BJ (cell line): ENCODE measurements at regions not wholly inside any gene's neighbourhood (a gene's known extent, or its start where the extent isn't known, plus 50 kb on each side); places are given as distances from the start of the nearest gene placed in this dataset.
A peak's percentile ranks its signal among the peaks of the same experiment; 100 is the strongest.
"Not testable (repeated sequence)": the region's sequence is repeated elsewhere in the genome, so short reads cannot be mapped to it uniquely, and the experiment has no call there.

ENCODE experiments used
- CTCF ChIA-PET: fragments of 350-600 bp; formaldehyde crosslinking; extraction: SDS; loops from one replicate; lab custom pipeline; 2021; ENCODE audit warnings: antibody characterized with exemption, inconsistent platforms; lab: Yijun Ruan, JAX
- POLR2A ChIA-PET: fragments of 300-600 bp; sonication (Branson Sonifier 250); formaldehyde crosslinking; extraction: SDS; loops from one replicate; lab custom pipeline; 2021; ENCODE audit warnings: antibody characterized with exemption; lab: Charles Lee
- DNase-seq: peaks from one replicate; pipeline ENCODE4 v3.0.0-alpha.2; 2011; ENCODE audit warnings: low read depth
- H3K27me3 ChIP-seq: 2 replicates; pipeline ENCODE4 v1.6.0; 2011; ENCODE audit warnings: low read length; ENCODE audit not compliant: control insufficient read depth, insufficient read depth
- H3K36me3 ChIP-seq: 2 replicates; pipeline ENCODE4 v1.5.1; 2011; ENCODE audit warnings: low read length; ENCODE audit not compliant: control insufficient read depth, insufficient read depth
- H3K4me3 ChIP-seq: 2 replicates; pipeline ENCODE4 v1.5.1; 2011; ENCODE audit warnings: low read depth, mild to moderate bottlenecking, control low read depth, low read length
- CTCF ChIP-seq: IDR thresholded peaks from 2 replicates; pipeline ENCODE4 v1.5.1; 2011; ENCODE audit warnings: low read depth, mild to moderate bottlenecking, control low read depth, inconsistent platforms, low read length, moderate library complexity; ENCODE audit not compliant: insufficient read depth

- CTCF ChIA-PET, H3K27me3 ChIP-seq, H3K36me3 ChIP-seq, DNase-seq, POLR2A ChIA-PET, H3K4me3 ChIP-seq: not testable (repeated sequence)
These were observed 114.0 kb upstream of the ROPN1B start for GRCh38 chr3:125855006-125855405.

- peak; percentile 10; the same call in 1 of the 2 replicates for TF ChIP-seq CTCF
- H3K36me3 ChIP-seq, H3K4me3 ChIP-seq, POLR2A ChIA-PET, H3K27me3 ChIP-seq, DNase-seq: not testable (repeated sequence)
- CTCF ChIA-PET, result interaction anchor here (1.2 kb wide), 1 partner anchor 16 kb away, joined by 3 read pairs; no protein-coding TSS in a partner anchor
These were observed 108.4 kb upstream of the ROPN1B start for GRCh38 chr3:125860547-125860946.

- H3K36me3 ChIP-seq, DNase-seq, CTCF ChIA-PET, H3K4me3 ChIP-seq, POLR2A ChIA-PET, H3K27me3 ChIP-seq: not testable (repeated sequence)
These were observed 106.1 kb upstream of the ROPN1B start for GRCh38 chr3:125862841-125863254.

GRCh38 chr3:125864532-125864931 lies 104.4 kb upstream of the ROPN1B start:
- DNase-seq, POLR2A ChIA-PET, H3K36me3 ChIP-seq, H3K27me3 ChIP-seq, H3K4me3 ChIP-seq, CTCF ChIA-PET: not testable (repeated sequence)

GRCh38 chr3:125886006-125886405 lies 83.0 kb upstream of the ROPN1B start:
- CTCF ChIA-PET, POLR2A ChIA-PET, H3K36me3 ChIP-seq, H3K27me3 ChIP-seq, DNase-seq, H3K4me3 ChIP-seq: not testable (repeated sequence)

- DNase-seq, H3K4me3 ChIP-seq, POLR2A ChIA-PET, H3K27me3 ChIP-seq, CTCF ChIA-PET, H3K36me3 ChIP-seq: not testable (repeated sequence)
These were observed 69.8 kb upstream of the ROPN1B start for GRCh38 chr3:125899181-125899580.

- DNase-seq, CTCF ChIA-PET, H3K27me3 ChIP-seq, H3K4me3 ChIP-seq, POLR2A ChIA-PET, H3K36me3 ChIP-seq: not testable (repeated sequence)
These were observed 67.5 kb upstream of the ROPN1B start for GRCh38 chr3:125901473-125901872.

- H3K27me3 ChIP-seq, H3K36me3 ChIP-seq, POLR2A ChIA-PET, H3K4me3 ChIP-seq, DNase-seq, CTCF ChIA-PET: not testable (repeated sequence)
These were observed 65.1 kb upstream of the ROPN1B start for GRCh38 chr3:125903780-125904455.

GRCh38 chr3:125907279-125907678 lies 61.7 kb upstream of the ROPN1B start:
- H3K36me3 ChIP-seq, POLR2A ChIA-PET, H3K4me3 ChIP-seq, CTCF ChIA-PET, DNase-seq, H3K27me3 ChIP-seq: not testable (repeated sequence)

GRCh38 chr3:125910851-125911250 lies 58.1 kb upstream of the ROPN1B start:
- POLR2A ChIA-PET, DNase-seq, H3K4me3 ChIP-seq, H3K27me3 ChIP-seq, H3K36me3 ChIP-seq, CTCF ChIA-PET: not testable (repeated sequence)

GRCh38 chr3:125914608-125915436 lies 54.2 kb upstream of the ROPN1B start:
- H3K36me3 ChIP-seq, H3K27me3 ChIP-seq, DNase-seq, CTCF ChIA-PET, POLR2A ChIA-PET: not testable (repeated sequence)
- H3K4me3 ChIP-seq, result peak overlapping the region; percentile 64

GRCh38 chr3:125915437-125915787 lies 53.6 kb upstream of the ROPN1B start:
- DNase-seq, POLR2A ChIA-PET, H3K27me3 ChIP-seq, CTCF ChIA-PET, H3K36me3 ChIP-seq: not testable (repeated sequence)
- H3K4me3 ChIP-seq, result peak overlapping the region; percentile 64
